ENCODE measurements at regions not wholly inside any gene's neighbourhood (a gene's known extent, or its start where the extent isn't known, plus 50 kb on each side); places are given as distances from the start of the nearest gene placed in this dataset.

- TF ChIP-seq CTCF (IDR thresholded peaks at IDR 0.05; ENCODE audit: low read length) (no peak), EZH2 (optimal IDR thresholded peaks at IDR 0.05; ENCODE audit: low read depth, low read length) (no peak)
Measured at GRCh38 chr9:78694974-78695373, 398.0 kb downstream of the PSAT1 start.
